Ishikawa (cell line): ENCODE measurements at regions not wholly inside any gene's neighbourhood (a gene's known extent, or its start where the extent isn't known, plus 50 kb on each side); places are given as distances from the start of the nearest gene placed in this dataset.

Experiments used
- CEBPB ChIP-seq: IDR thresholded peaks from 2 replicates; pipeline ENCODE4 v1.6.1; 2012
- CREB1 ChIP-seq: IDR thresholded peaks from 2 replicates; pipeline ENCODE4 v1.6.1; 2012; ENCODE audit warnings: low read depth
- EGR1 ChIP-seq: IDR thresholded peaks from 2 replicates; pipeline ENCODE4 v1.6.1; 2012
- EP300 ChIP-seq: IDR thresholded peaks from 2 replicates; pipeline ENCODE4 v1.6.1; 2012; ENCODE audit warnings: borderline replicate concordance
- FOXM1 ChIP-seq: IDR thresholded peaks from 2 replicates; pipeline ENCODE4 v1.6.1; 2012; ENCODE audit warnings: low read depth, borderline replicate concordance
- MAX ChIP-seq: IDR thresholded peaks from 2 replicates; pipeline ENCODE4 v1.6.1; 2012
- NFIC ChIP-seq: IDR thresholded peaks from 2 replicates; pipeline ENCODE4 v1.6.1; 2012
- RAD21 ChIP-seq: IDR thresholded peaks from 2 replicates; pipeline ENCODE4 v1.6.1; 2012; ENCODE audit warnings: low read depth
- REST ChIP-seq: IDR thresholded peaks from 2 replicates; pipeline ENCODE4 v1.6.1; 2012; ENCODE audit warnings: low read depth, mild to moderate bottlenecking
- TAF1 ChIP-seq: IDR thresholded peaks from 2 replicates; pipeline ENCODE4 v1.6.1; 2012; ENCODE audit warnings: low read depth, mild to moderate bottlenecking
- TCF12 ChIP-seq: IDR thresholded peaks from 2 replicates; pipeline ENCODE4 v1.6.1; 2012; ENCODE audit warnings: low read depth
- TEAD4 ChIP-seq: IDR thresholded peaks from 2 replicates; pipeline ENCODE4 v1.6.1; 2012
- USF1 ChIP-seq: IDR thresholded peaks from 2 replicates; pipeline ENCODE4 v1.6.1; 2012
- YY1 ChIP-seq: IDR thresholded peaks from 2 replicates; pipeline ENCODE4 v1.6.1; 2012; ENCODE audit warnings: low read depth
- ZBTB7A ChIP-seq: IDR thresholded peaks from 2 replicates; pipeline ENCODE4 v1.6.1; 2012; ENCODE audit warnings: low read depth

- no peak for TF ChIP-seq REST
- no peak for TF ChIP-seq YY1
- TF ChIP-seq ZBTB7A: no peak
- no peak for TF ChIP-seq TCF12
- TF ChIP-seq MAX: no peak
- TF ChIP-seq EGR1: no peak
- no peak for TF ChIP-seq NFIC
- TF ChIP-seq TEAD4: no peak
These were observed 117.9 kb upstream of the HABP2 start for GRCh38 chr10:113434950-113435349.

- no peak for TF ChIP-seq NFIC
- no peak for TF ChIP-seq EP300
- no peak for TF ChIP-seq FOXM1
- no peak for TF ChIP-seq CREB1
- no peak for TF ChIP-seq EGR1
- TF ChIP-seq CEBPB: no peak
- TF ChIP-seq YY1: no peak
- TF ChIP-seq MAX: no peak
- TF ChIP-seq TAF1: no peak
- no peak for TF ChIP-seq REST
- no peak for TF ChIP-seq ZBTB7A
- no peak for TF ChIP-seq TEAD4
- TF ChIP-seq TCF12: no peak
- no peak for TF ChIP-seq RAD21
- TF ChIP-seq USF1: no peak
These were observed 117.0 kb upstream of the HABP2 start for GRCh38 chr10:113435881-113436280.

DNA sequence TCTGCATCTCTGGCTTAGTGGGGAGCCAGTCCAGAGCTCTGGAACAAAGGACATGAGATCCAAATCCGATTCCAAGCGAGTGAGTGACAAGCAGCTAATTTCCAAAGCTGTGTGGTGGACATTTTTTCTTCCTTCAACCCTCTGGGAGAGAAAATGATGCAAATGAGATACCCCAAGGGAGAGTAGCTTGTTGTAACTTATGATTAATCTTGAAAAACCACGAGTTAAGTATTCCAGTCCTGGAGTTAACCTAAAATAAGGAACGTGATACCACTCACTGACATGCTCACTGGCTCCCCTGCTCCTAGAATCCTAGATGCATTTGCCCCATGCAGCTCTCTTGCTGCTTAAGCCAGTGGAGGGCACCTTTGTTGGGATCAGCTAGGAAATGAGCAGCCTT lies 116.0 kb upstream of the HABP2 start:
- TF ChIP-seq REST (no peak), TCF12 (no peak), MAX (no peak), USF1 (no peak), EGR1 (no peak), CEBPB (no peak), FOXM1 (no peak), TAF1 (no peak), ZBTB7A (no peak), TEAD4 (no peak), EP300 (no peak), CREB1 (no peak)

GRCh38 chr10:113438652-113439051 lies 114.2 kb upstream of the HABP2 start:
- TF ChIP-seq EGR1: no peak
- TF ChIP-seq REST: no peak
- TF ChIP-seq YY1: no peak
